HS-27A (cell line): ENCODE measurements at regions not wholly inside any gene's neighbourhood (a gene's known extent, or its start where the extent isn't known, plus 50 kb on each side); places are given as distances from the start of the nearest gene placed in this dataset.

Experiments
- DNase-seq: peaks from one replicate; pipeline ENCODE4 v3.0.0-alpha.2; 2012; ENCODE audit warnings: low read depth, missing footprints

- DNase-seq: no peak
These were observed 139.5 kb downstream of the KIF18A start for GRCh38 chr11:27968461-27968860.

DNA sequence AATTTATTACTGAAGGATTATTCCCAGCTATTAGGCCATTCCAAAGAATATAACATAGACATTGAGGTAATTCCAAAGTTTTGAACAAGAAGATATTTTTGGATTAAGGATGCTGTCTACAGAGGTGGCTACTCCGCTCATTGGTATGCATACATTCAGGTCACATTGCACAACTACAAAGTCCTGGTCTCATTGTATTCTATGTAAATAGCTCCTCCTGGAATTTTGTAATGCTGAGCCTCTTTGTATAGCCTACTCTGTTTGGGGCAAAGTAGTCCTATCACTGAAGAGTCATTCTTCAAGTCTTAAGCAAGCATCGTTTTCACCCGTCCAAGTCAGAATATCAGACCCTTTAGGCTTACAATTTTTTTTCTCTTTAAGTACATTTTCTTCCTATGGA is 142.4 kb downstream of the KIF18A start:
- no peak for DNase-seq

DNA sequence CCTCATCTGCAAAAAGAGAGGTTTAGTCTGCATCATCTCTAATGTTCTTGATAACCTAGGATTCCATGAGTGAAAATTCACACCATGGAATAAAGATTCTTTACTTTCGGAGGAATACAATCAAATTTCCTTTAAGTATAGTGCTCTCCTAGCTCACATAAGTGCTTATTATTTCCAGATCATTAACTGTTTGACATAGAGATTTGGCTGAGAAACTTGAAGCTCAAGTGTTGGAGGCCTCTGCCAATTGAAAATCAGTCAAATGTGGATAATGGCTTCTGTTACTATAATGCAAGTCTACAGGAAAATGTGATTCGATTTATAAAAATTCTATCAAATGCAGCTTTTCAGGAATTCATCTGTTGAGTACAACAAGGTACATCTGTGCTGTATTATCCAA is 144.6 kb downstream of the KIF18A start:
- no peak for DNase-seq

- no peak for DNase-seq
These were observed 157.8 kb downstream of the KIF18A start for GRCh38 chr11:27949951-27950738.

GRCh38 chr11:27945348-27945747 is 162.6 kb downstream of the KIF18A start:
- no peak for DNase-seq

- DNase-seq: no peak
These were observed 169.9 kb downstream of the KIF18A start for GRCh38 chr11:27938011-27938410.

- peak; percentile 97 for DNase-seq
These were observed 173.2 kb downstream of the KIF18A start for GRCh38 chr11:27934830-27935145.

- peak; percentile 99 for DNase-seq
These were observed 173.7 kb downstream of the KIF18A start for GRCh38 chr11:27933992-27934829.

- DNase-seq: no peak
These were observed 176.2 kb downstream of the KIF18A start for GRCh38 chr11:27931770-27932169.

GRCh38 chr11:27930946-27931345 is 177.0 kb downstream of the KIF18A start:
- DNase-seq: no peak

DNA sequence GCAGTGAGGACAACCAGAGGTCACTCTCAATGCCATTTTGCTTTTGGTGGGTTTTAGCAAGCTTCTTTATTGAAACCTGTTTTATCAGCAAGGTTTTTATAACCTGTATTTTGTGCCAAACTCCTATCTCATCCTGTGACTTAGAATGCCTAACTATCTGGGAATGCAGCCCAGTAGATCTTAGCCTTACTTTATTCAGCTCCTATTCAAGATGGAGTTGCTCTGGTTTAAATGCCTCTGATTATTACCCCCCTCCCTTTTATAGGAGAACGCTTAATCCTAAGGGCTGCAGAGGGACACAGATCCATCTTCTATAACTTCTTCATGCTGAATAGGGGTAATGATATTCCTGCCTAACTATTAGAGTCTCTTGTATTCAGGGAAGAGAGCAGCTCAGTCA is 179.1 kb downstream of the KIF18A start:
- no peak for DNase-seq

DNA sequence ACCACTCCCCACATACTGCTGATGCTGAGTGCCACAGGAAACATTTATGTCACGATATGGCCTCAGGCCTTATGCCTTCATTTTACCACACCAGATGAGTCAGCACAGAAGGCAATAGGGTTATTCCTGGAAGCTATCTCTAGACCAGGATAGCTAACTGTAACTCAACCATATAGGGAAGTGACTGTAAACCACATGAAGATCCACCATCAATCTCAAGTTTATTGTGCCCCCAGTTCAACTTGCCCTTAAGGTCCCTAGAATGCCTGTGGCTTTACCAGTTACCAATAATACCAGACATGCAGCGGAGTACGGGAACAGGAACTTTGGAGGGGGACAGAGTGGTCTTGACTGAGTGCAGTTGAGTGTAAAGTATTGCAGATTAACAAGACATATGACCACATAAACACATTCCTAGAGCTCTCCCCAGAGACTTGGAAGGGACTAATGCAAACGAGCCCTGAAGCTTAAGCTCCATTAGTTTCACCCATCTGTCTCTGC is 180.9 kb downstream of the KIF18A start:
- DNase-seq: peak; percentile 94

DNA sequence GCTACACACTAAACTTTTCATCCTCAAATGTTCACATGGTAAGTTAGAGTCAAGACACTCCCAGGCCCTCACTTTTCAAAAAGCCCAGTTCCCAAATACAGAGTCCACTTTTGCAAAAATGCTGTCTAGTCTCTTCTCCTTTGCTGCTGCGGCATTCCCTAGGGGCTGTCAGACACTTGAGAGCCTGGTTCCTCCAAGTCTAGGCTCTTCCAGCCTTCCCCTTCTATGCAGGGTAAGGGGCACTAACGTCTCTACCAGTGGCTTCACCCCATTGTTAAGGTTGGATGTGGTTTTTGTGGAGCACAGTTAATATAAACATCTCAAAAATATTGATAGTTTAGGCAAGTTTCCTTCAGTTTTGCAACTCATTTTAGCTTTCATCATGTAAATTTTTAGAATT is 181.5 kb downstream of the KIF18A start:
- no peak for DNase-seq

DNA sequence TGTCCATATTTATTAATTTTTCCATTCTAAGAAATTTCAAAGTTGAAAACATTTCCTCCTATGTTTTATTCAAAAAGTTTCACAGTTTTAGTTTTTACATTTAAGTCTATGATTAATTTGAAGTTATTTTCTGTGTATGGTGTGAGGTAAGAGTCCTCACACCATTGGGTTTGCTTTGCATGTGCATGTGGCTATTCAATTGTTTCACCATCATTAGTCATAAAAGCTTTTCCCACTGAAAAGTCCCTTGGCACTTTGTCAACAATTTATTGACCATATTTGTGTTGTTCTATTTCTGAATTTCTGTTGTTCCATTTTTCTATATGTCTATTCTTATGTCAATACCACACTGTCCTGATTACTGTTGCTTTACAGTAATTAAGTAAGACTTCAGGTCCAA is 186.5 kb downstream of the KIF18A start:
- DNase-seq: no peak

DNA sequence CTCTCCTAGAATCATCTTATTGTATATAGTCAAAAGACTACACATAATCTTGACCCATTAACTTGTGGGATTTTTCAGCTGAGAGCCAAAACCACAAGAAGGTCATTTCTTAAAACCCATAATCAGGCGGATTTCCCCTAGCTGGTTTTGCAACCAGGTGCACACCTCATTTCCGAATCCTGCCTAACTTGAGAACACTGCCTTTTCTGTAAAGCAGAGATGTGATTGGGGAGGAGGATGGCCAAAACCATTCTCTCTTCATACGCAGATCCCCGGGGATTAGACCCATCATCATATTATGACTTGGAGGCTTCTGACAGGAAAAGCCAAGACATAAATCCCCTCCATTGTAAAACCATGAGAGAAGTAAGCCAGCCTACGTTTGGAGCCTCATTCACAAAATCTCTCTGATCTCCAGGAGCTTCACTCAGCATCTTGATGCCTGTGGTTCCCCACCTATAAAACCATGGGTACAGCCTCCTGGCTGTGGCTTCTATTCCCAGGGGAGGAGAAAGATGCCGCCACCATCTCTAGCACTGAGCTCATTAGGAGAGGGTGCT is 191.3 kb downstream of the KIF18A start:
- DNase-seq: no peak

- no peak for DNase-seq
These were observed 193.9 kb downstream of the KIF18A start for GRCh38 chr11:27914080-27914479.

DNA sequence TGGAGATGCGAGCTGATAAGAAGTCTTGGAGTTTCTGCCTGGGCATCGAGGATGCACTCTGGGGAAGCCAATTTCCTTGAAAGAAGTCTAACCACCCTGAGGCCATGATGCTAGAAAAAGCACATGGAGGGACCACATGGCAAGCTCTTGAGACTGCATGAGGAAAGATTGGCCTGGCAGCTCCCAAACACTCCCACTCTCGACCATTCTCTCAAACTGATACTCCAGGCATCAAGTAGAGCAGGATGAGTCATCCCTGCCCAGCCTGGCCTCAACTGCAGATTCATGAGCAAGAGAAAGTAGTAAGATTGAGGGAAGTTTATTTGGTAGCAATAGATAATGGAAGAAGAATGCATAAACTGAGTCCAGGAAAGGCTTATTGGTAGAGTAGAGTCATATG is 194.3 kb downstream of the KIF18A start:
- DNase-seq: peak; percentile 59

- DNase-seq: peak; percentile 53
These were observed 195.0 kb downstream of the KIF18A start for GRCh38 chr11:27912916-27913315.

GRCh38 chr11:27910186-27910931 is 197.6 kb downstream of the KIF18A start:
- peak; percentile 62 for DNase-seq

DNA sequence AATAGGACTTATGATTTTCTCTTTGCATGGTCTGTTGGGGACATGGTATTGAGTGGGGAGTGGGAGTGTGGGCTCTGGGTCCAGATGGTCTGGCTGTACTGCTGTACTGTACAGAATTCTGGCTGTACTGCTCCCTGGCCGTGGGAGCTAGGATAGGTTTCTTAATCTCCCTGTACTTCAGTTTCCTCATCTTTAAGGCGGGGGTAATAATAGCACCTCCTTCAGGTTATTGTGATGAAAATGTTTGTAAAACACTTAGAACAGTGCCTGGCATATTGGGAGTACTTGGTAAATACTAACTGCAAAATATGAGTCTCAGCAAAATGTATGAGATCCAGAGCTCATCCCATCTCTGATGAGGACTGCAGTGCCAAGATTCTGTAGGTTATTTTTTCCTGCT is 198.6 kb downstream of the KIF18A start:
- DNase-seq: no peak

DNA sequence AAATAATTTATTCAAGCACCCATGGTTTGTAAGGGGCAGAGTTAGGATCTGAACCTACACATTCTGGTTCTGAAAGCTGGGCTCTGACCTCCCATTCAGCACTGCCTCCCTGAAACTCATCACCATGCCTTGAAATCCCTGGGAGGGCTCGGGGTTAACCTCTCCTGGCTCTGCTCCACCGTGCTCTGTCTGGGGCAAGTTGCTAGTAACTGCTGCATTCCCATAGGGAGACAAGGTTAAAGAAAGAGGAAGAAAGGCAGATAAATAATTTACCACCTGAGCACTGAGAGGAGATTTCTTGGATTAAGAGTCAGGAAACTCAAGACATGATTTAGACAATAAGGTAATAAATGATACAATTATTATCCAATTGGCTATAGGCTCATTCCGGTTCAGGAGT is 199.3 kb downstream of the KIF18A start:
- DNase-seq: no peak

GRCh38 chr11:27907530-27907929 is 200.4 kb downstream of the KIF18A start:
- DNase-seq: peak; percentile 47
